Mesodermal cell (in vitro differentiated cells): ENCODE measurements at regions not wholly inside any gene's neighbourhood (a gene's known extent, or its start where the extent isn't known, plus 50 kb on each side); places are given as distances from the start of the nearest gene placed in this dataset.

ENCODE experiments used
- H3K27ac ChIP-seq: 2 replicates; pipeline ENCODE4 v1.7.0; 2013; ENCODE audit warnings: mild to moderate bottlenecking, low read depth, low read length, moderate library complexity; ENCODE audit not compliant: severe bottlenecking
- H3K36me3 ChIP-seq: 2 replicates; pipeline ENCODE4 v1.7.1; 2013; ENCODE audit warnings: mild to moderate bottlenecking, low read length, moderate library complexity; ENCODE audit not compliant: control insufficient read depth, insufficient read depth
- H3K4me1 ChIP-seq: one replicate; pipeline ENCODE4 v1.7.1; 2013; ENCODE audit warnings: mild to moderate bottlenecking, low read length; ENCODE audit not compliant: insufficient read depth, control insufficient read depth, poor library complexity, severe bottlenecking
- H3K4me3 ChIP-seq: 2 replicates; pipeline ENCODE4 v1.7.0; 2013; ENCODE audit warnings: low read length, control low read depth, mild to moderate bottlenecking; ENCODE audit not compliant: insufficient read depth, poor library complexity, severe bottlenecking; ENCODE audit errors: extremely low read depth
- H3K9me3 ChIP-seq: 2 replicates; pipeline ENCODE4 v1.7.1; 2013; ENCODE audit warnings: mild to moderate bottlenecking, low read length, moderate library complexity; ENCODE audit not compliant: control insufficient read depth
- WGBS, 2 experiments: methylation state at CpG; one replicate each; pipeline ENCODE4 v1.1.5; 2013; ENCODE audit warnings: missing lambda C conversion rate in 2 of 2; ENCODE audit not compliant: insufficient coverage in 2 of 2; 5-methylcytosine and 5-hydroxymethylcytosine counted together

DNA sequence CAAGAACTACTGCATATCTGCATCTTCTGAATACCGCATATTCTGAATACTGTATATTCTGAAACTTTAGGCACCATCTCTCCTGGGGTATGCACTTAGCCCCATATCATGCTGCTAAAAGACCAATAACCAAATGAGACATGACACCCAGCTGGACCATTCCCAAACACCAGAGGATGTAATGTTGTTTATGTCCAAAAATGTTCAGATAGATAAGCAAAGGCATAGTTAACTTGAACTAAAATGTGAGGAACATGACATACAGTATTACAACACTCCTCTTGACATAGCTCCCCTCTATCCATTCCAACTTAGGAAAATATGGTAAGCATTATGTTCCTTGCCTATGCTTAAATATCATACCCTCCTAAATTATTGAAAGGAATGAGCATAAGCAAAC is 127.3 kb downstream of the TENT5A start:
- no peak overlapping the region for H3K27ac ChIP-seq
- WGBS, 2 experiments: no CpG with 5 or more reads among the region's 1 CpG
- peaks cover 3% of the 10 kb centered on the region for H3K4me1 ChIP-seq
- H3K9me3 ChIP-seq: no peaks in the 10 kb centered on the region
- H3K4me3 ChIP-seq: no peak overlapping the region
- H3K36me3 ChIP-seq: no peaks in the 10 kb centered on the region

DNA sequence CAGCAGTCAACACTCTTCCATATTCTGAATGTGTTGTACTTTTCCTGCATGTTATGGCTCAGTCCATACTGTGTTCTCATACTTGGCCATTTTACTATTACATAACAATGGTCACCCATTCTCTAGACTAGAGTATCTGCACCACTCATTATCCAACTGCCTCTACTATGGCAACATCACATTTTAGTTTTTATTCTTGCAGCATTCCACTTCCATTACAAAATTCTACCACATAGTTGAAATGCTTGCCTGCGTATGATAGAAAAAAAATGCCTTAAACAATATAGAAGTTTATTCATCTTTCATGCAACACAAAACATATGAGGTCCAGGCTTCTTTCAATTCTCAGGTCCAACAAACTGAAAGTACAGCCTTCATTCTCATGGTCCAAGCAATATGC is 128.0 kb downstream of the TENT5A start:
- Histone ChIP-seq H3K4me3 (no peak overlapping the region), H3K36me3 (no peaks in the 10 kb centered on the region), H3K27ac (no peak overlapping the region), H3K4me1 (peaks cover 3% of the 10 kb centered on the region), H3K9me3 (no peaks in the 10 kb centered on the region)
- WGBS, 2 experiments: no CpG with 5 or more reads among the region's 1 CpG

GRCh38 chr6:81623106-81623759 is 129.2 kb downstream of the TENT5A start:
- peaks cover 3% of the 10 kb centered on the region for H3K4me1 ChIP-seq
- no peaks in the 10 kb centered on the region for H3K9me3 ChIP-seq
- H3K27ac ChIP-seq: peak overlapping the region; percentile 52
- no peaks in the 10 kb centered on the region for H3K36me3 ChIP-seq
- no peak overlapping the region for H3K4me3 ChIP-seq

GRCh38 chr6:81621816-81622395 is 130.6 kb downstream of the TENT5A start:
- H3K4me3 ChIP-seq: no peak overlapping the region
- H3K27ac ChIP-seq: no peak overlapping the region
- 94% methylated on average over 2 of the region's 2 CpGs for WGBS, 2 experiments
- H3K36me3 ChIP-seq: no peaks in the 10 kb centered on the region
- H3K4me1 ChIP-seq: peaks cover 3% of the 10 kb centered on the region
- no peaks in the 10 kb centered on the region for H3K9me3 ChIP-seq

GRCh38 chr6:81614292-81614691 is 138.2 kb downstream of the TENT5A start:
- no peaks in the 10 kb centered on the region for H3K9me3 ChIP-seq
- peaks cover 18% of the 10 kb centered on the region for H3K4me1 ChIP-seq
- H3K4me3 ChIP-seq: no peak overlapping the region
- 9 to 40% methylated on average over 1 of the region's 1 CpG for WGBS, 2 experiments
- peak overlapping the region; percentile 86 for H3K27ac ChIP-seq
- no peaks in the 10 kb centered on the region for H3K36me3 ChIP-seq

GRCh38 chr6:81613606-81614005 is 138.9 kb downstream of the TENT5A start:
- Histone ChIP-seq H3K9me3 (no peaks in the 10 kb centered on the region), H3K36me3 (no peaks in the 10 kb centered on the region), H3K4me1 (peaks cover 18% of the 10 kb centered on the region), H3K4me3 (no peak overlapping the region), H3K27ac (peak overlapping the region; percentile 86)
- no CpG with 5 or more reads among the region's 1 CpG for WGBS, 2 experiments

DNA sequence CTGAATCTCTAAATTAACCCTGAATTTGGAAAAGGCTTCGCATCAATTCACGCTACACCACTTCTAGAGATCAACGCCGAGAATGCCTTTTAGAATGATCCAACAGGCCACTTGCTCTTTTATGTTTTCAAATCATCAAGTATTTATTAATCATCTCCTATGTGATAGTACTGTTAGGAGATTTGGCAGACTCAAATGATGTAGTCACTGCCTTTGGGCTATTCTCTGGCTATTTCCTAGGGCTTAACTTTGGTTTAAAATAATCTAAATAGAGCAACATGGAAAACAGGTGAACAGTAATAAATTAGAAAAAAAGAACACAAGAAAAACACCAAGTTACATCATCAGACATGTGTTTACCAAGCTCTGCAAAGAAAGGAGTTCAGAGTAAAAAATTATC is 140.3 kb downstream of the TENT5A start:
- no peak overlapping the region for H3K27ac ChIP-seq
- no peaks in the 10 kb centered on the region for H3K9me3 ChIP-seq
- H3K4me3 ChIP-seq: no peak overlapping the region
- H3K36me3 ChIP-seq: no peaks in the 10 kb centered on the region
- peaks cover 18% of the 10 kb centered on the region for H3K4me1 ChIP-seq
- 100% methylated on average over 2 of the region's 4 CpGs for WGBS, 2 experiments

- no peaks in the 10 kb centered on the region for H3K9me3 ChIP-seq
- no peaks in the 10 kb centered on the region for H3K36me3 ChIP-seq
- H3K27ac ChIP-seq: no peak overlapping the region
- H3K4me3 ChIP-seq: no peak overlapping the region
- peaks cover 15% of the 10 kb centered on the region for H3K4me1 ChIP-seq
Measured at GRCh38 chr6:81609736-81610135, 142.7 kb downstream of the TENT5A start.

GRCh38 chr6:81608776-81609175 is 143.7 kb downstream of the TENT5A start:
- no peak overlapping the region for H3K27ac ChIP-seq
- peaks cover 7% of the 10 kb centered on the region for H3K4me1 ChIP-seq
- no peaks in the 10 kb centered on the region for H3K9me3 ChIP-seq
- H3K4me3 ChIP-seq: no peak overlapping the region
- H3K36me3 ChIP-seq: no peaks in the 10 kb centered on the region
- 90 to 100% methylated on average over 1 of the region's 2 CpGs for WGBS, 2 experiments

GRCh38 chr6:81606965-81607381 is 145.5 kb downstream of the TENT5A start:
- Histone ChIP-seq H3K4me3 (no peak overlapping the region), H3K27ac (no peak overlapping the region), H3K36me3 (no peaks in the 10 kb centered on the region), H3K4me1 (no peaks in the 10 kb centered on the region), H3K9me3 (no peaks in the 10 kb centered on the region)
- no CpG with 5 or more reads among the region's 2 CpGs for WGBS, 2 experiments

DNA sequence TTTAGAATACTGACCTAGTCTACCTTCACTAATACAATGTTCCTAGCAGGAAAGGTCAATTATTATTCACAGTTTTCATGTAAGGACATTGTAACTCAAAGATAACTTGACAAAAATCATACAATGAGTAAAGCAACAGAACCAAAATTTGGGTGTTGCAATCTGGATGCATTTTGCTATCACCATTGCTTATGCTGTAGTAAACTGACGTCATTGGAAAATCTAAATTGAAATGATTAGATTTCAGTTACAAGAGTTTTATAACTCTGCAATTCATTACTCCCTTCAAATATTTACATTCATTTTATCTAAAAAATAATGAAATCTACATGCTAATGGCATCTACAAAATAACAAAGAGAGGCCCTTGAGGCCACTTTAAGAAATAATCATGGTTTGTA is 147.0 kb downstream of the TENT5A start:
- Histone ChIP-seq H3K9me3 (no peaks in the 10 kb centered on the region), H3K4me1 (no peaks in the 10 kb centered on the region), H3K4me3 (no peak overlapping the region), H3K36me3 (no peaks in the 10 kb centered on the region), H3K27ac (no peak overlapping the region)
- no CpG with 5 or more reads among the region's 1 CpG for WGBS, 2 experiments
